Mesenchymal stem cell (in vitro differentiated cells and primary cell): ENCODE measurements at regions not wholly inside any gene's neighbourhood (a gene's known extent, or its start where the extent isn't known, plus 50 kb on each side); places are given as distances from the start of the nearest gene placed in this dataset.

ENCODE experiments used
- DNase-seq: peaks from one replicate; pipeline ENCODE4 v3.0.0-alpha.2; 2013
- H2AFZ ChIP-seq: one replicate; pipeline ENCODE4 v1.6.1; 2013; ENCODE audit warnings: low read depth, mild to moderate bottlenecking, control low read depth, inconsistent platforms, low read length, moderate library complexity
- H2AK5ac ChIP-seq: 2 replicates; pipeline ENCODE4 v1.6.1; 2013; ENCODE audit warnings: low read length, moderate library complexity, mild to moderate bottlenecking, inconsistent platforms; ENCODE audit not compliant: severe bottlenecking
- H2BK120ac ChIP-seq: one replicate; pipeline ENCODE4 v1.6.1; 2013; ENCODE audit warnings: low read depth, mild to moderate bottlenecking, inconsistent platforms, low read length, moderate library complexity
- H2BK12ac ChIP-seq, 2 experiments: one replicate each; pipeline ENCODE4 v1.6.1; 2013; ENCODE audit warnings: inconsistent platforms in 2 of 2, low read length in 2 of 2, mild to moderate bottlenecking in 2 of 2, moderate library complexity in 2 of 2, control low read depth in 1 of 2
- H2BK15ac ChIP-seq: one replicate; pipeline ENCODE4 v1.6.1; 2013; ENCODE audit warnings: mild to moderate bottlenecking, low read depth, inconsistent platforms; ENCODE audit not compliant: poor library complexity, severe bottlenecking
- H2BK5ac ChIP-seq: 2 replicates; pipeline ENCODE4 v1.6.1; 2013; ENCODE audit warnings: low read depth, mild to moderate bottlenecking, low read length, control low read depth, inconsistent platforms; ENCODE audit not compliant: poor library complexity, severe bottlenecking
- H3K14ac ChIP-seq, 2 experiments: one replicate each; pipeline ENCODE4 v1.6.1; 2013; ENCODE audit warnings: inconsistent platforms in 2 of 2, low read length in 2 of 2, control low read depth in 1 of 2, mild to moderate bottlenecking in 1 of 2, moderate library complexity in 1 of 2
- H3K18ac ChIP-seq, 2 experiments: one replicate each; pipeline ENCODE4 v1.6.1; 2013; ENCODE audit warnings: inconsistent platforms in 2 of 2, low read length in 2 of 2, control low read depth in 1 of 2, low read depth in 1 of 2, mild to moderate bottlenecking in 1 of 2
- H3K23ac ChIP-seq, 2 experiments: one replicate each; pipeline ENCODE4 v1.6.1; 2013; ENCODE audit warnings: inconsistent platforms in 2 of 2, low read length in 2 of 2, mild to moderate bottlenecking in 2 of 2, moderate library complexity in 2 of 2, control low read depth in 1 of 2
- H3K27ac ChIP-seq: 2 replicates; pipeline ENCODE4 v1.5.1; 2013; ENCODE audit warnings: mild to moderate bottlenecking, moderate library complexity, low read length, control low read depth, inconsistent platforms; ENCODE audit not compliant: poor library complexity, severe bottlenecking
- H3K27me3 ChIP-seq, 2 experiments: 2 replicates each; pipeline versions ENCODE4 v1.6.1 to v1.7.0; 2013; ENCODE audit warnings: low read length in 2 of 2, mild to moderate bottlenecking in 2 of 2, moderate library complexity in 2 of 2, control low read depth in 1 of 2, inconsistent platforms in 1 of 2; ENCODE audit not compliant: control insufficient read depth in 1 of 2, insufficient read depth in 1 of 2
- H3K36me3 ChIP-seq, 2 experiments: 2 replicates each; pipeline versions ENCODE4 v1.6.1 to v1.7.0; 2013; ENCODE audit warnings: low read length in 2 of 2, control low read depth in 1 of 2, inconsistent platforms in 1 of 2, low read depth in 1 of 2, mild to moderate bottlenecking in 1 of 2; ENCODE audit not compliant: insufficient read depth in 2 of 2, control insufficient read depth in 1 of 2
- H3K4ac ChIP-seq, 2 experiments: one replicate each; pipeline ENCODE4 v1.6.1; 2013; ENCODE audit warnings: inconsistent platforms in 2 of 2, low read length in 2 of 2, mild to moderate bottlenecking in 2 of 2, moderate library complexity in 2 of 2, control low read depth in 1 of 2, low read depth in 1 of 2
- H3K4me1 ChIP-seq: 2 replicates; pipeline ENCODE4 v1.6.1; 2013; ENCODE audit warnings: low read depth, low read length, control low read depth; ENCODE audit not compliant: control insufficient read depth, insufficient read depth
- H3K4me2 ChIP-seq: 2 replicates; pipeline ENCODE4 v1.6.1; 2013; ENCODE audit warnings: low read length, mild to moderate bottlenecking, inconsistent platforms; ENCODE audit not compliant: poor library complexity, severe bottlenecking
- H3K4me3 ChIP-seq, 2 experiments: 2 replicates each; pipeline versions ENCODE4 v1.5.1 to v1.7.0; 2013; ENCODE audit warnings: low read length in 2 of 2, mild to moderate bottlenecking in 2 of 2, control low read depth in 1 of 2, low read depth in 1 of 2; ENCODE audit not compliant: insufficient read depth in 1 of 2
- H3K79me1 ChIP-seq: replicated peaks from 2 replicates; pipeline ENCODE4 v1.6.1; 2013; ENCODE audit warnings: mild to moderate bottlenecking, control low read depth, low read length, inconsistent platforms; ENCODE audit not compliant: poor library complexity, severe bottlenecking
- H3K9ac ChIP-seq: 2 replicates; pipeline ENCODE4 v1.7.0; 2013; ENCODE audit warnings: mild to moderate bottlenecking, low read length, moderate library complexity
- H3K9me3 ChIP-seq: 2 replicates; pipeline ENCODE4 v1.7.0; 2013; ENCODE audit warnings: mild to moderate bottlenecking, low read length; ENCODE audit not compliant: control insufficient read depth
- H4K8ac ChIP-seq: one replicate; pipeline ENCODE4 v1.6.1; 2013; ENCODE audit warnings: inconsistent platforms, mild to moderate bottlenecking, low read length, moderate library complexity
- H4K91ac ChIP-seq: one replicate; pipeline ENCODE4 v1.6.1; 2013; ENCODE audit warnings: mild to moderate bottlenecking, low read length, inconsistent platforms
- WGBS: methylation state at CpG from one replicate; pipeline ENCODE4 v1.1.7; 2013; ENCODE audit warnings: mixed read lengths; 5-methylcytosine and 5-hydroxymethylcytosine counted together

DNA sequence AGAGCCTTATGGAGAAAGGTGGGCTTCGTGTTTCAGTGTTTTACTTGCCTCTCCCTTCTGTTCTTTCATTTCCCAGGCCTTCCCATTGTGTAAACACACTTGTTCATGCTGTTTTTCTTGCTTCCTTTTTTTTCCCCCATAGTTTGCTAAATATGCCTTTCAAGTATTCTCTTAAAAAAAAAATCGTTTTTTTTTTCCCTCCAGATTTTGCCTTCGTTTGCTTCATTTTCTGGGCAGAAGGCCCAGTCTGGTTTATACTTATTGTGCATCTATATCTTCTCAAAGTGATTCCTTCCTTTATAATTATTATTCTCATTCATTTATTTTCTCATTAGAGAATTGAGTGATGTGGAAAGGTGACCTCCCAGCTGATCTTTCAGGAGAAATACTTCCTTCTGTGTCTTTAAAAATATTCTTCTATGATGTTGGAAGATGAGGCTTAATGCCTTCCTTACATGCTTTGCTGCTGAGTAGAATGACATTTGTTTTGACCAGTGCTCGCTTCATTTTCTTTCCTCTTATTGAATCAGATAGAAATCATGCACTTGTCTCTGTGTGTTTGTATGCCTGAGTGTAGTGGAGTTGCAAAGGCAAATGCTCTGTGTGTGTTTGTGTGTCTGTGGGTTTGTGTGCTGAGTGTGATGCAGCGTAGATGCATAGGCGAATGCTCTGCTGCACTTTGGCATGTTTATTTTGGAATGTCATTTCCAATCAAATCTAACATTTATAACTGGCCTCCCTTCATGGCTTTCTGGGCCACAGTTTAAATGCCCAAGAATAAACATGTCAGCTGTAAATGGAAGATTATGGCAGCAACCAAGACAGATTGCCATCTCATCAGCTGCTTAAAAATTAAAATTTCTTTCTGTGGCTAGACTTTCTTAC lies 591.4 kb downstream of the FGF9 start:
- Histone ChIP-seq H3K23ac (no peak overlapping the region), H3K14ac (no peak overlapping the region), H3K9ac (no peak overlapping the region), H2BK120ac (no peak overlapping the region), H2AFZ (no peak overlapping the region), H4K8ac (no peak overlapping the region), H3K9me3 (no peaks in the 10 kb centered on the region), H3K4ac (no peak overlapping the region), H3K18ac (no peak overlapping the region), H3K4me2 (no peak overlapping the region), H3K27me3 (no peaks in the 10 kb centered on the region), H3K4me3 (no peak overlapping the region), H2BK15ac (no peak overlapping the region), H3K27ac (no peak overlapping the region), H3K79me1 (peaks cover 2% of the 10 kb centered on the region), H3K36me3 (no peaks in the 10 kb centered on the region), H4K91ac (no peak overlapping the region), H2BK12ac (no peak overlapping the region), H3K4me1 (peaks cover 2% of the 10 kb centered on the region), H2AK5ac (no peak overlapping the region), H2BK5ac (no peak overlapping the region)
- 45% methylated on average over 2 of the region's 6 CpGs for WGBS
- DNase-seq: no peak

DNA sequence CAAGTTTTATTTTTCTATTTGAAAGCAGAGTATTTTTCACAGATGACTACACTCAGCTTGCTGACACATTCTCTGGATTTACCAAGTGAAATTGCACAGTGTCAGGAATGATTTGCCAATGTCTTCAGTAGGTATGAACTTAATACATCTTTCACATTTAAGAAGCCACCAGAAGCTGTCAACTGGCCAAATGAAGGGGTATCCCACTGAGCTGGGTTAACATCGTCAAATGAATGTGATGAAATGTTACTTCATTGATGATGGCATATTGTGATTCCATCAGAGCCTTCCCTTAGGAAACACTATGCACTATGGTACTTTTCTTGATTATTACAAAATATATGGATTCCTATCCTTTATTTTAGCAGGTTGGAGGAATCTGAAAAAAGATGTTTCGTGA lies 592.3 kb downstream of the FGF9 start:
- no peak overlapping the region for H3K9ac ChIP-seq
- no peak overlapping the region for H2AK5ac ChIP-seq
- H2BK15ac ChIP-seq: no peak overlapping the region
- H3K36me3 ChIP-seq: no peaks in the 10 kb centered on the region
- peaks cover 2% of the 10 kb centered on the region for H3K4me1 ChIP-seq
- DNase-seq: no peak
- H2AFZ ChIP-seq: no peak overlapping the region
- no peak overlapping the region for H2BK5ac ChIP-seq
- no peak overlapping the region for H2BK120ac ChIP-seq
- no peak overlapping the region for H3K4me2 ChIP-seq
- no peaks in the 10 kb centered on the region for H3K27me3 ChIP-seq
- no peak overlapping the region for H4K8ac ChIP-seq
- peaks cover under 1% of the 10 kb centered on the region for H3K9me3 ChIP-seq
- no peak overlapping the region for H4K91ac ChIP-seq
- H3K79me1 ChIP-seq: peaks cover 2% of the 10 kb centered on the region
- no peak overlapping the region for H3K27ac ChIP-seq
- H3K18ac ChIP-seq: no peak overlapping the region
- H2BK12ac ChIP-seq: no peak overlapping the region
- no peak overlapping the region for H3K4ac ChIP-seq
- H3K4me3 ChIP-seq: no peak overlapping the region
- H3K23ac ChIP-seq: no peak overlapping the region
- 100% methylated on average over 1 of the region's 2 CpGs for WGBS
- H3K14ac ChIP-seq: no peak overlapping the region

DNA sequence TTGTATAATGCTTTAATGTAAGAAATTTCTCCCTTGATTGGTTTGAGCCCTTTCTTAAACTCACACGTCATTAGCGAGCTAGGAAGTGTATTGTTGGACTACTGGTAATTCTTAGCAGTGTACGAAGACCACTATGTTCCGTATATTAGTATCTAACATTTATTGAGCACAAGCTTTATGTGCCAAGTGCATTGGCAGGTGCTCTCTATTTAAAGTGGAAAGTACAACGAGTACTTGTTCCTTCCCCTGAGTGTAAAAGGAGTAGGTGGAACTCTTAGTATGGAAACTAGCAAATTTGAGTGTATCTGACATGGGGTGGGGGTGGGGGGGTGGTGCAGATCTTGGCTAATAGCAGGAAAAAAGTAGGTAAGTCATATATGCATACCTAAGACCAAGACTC lies 594.7 kb downstream of the FGF9 start:
- Histone ChIP-seq H2BK120ac (no peak overlapping the region), H4K91ac (no peak overlapping the region), H3K79me1 (peaks cover 2% of the 10 kb centered on the region), H3K9ac (no peak overlapping the region), H3K4me1 (peaks cover 2% of the 10 kb centered on the region), H3K14ac (no peak overlapping the region), H2BK12ac (no peak overlapping the region), H2BK15ac (no peak overlapping the region), H3K18ac (no peak overlapping the region), H3K27ac (no peak overlapping the region), H3K4me3 (no peak overlapping the region), H3K4me2 (no peak overlapping the region), H2BK5ac (no peak overlapping the region), H3K9me3 (peaks cover 5% of the 10 kb centered on the region), H2AK5ac (no peak overlapping the region), H3K23ac (no peak overlapping the region), H4K8ac (no peak overlapping the region), H3K4ac (no peak overlapping the region), H3K27me3 (no peaks in the 10 kb centered on the region), H2AFZ (no peak overlapping the region), H3K36me3 (no peaks in the 10 kb centered on the region)
- no peak for DNase-seq
- 89% methylated on average over 5 of the region's 5 CpGs for WGBS

GRCh38 chr13:22270881-22271280 lies 600.0 kb downstream of the FGF9 start:
- no peaks in the 10 kb centered on the region for H3K79me1 ChIP-seq
- H2AFZ ChIP-seq: no peak overlapping the region
- 89% methylated on average over 5 of the region's 5 CpGs for WGBS
- no peak overlapping the region for H4K91ac ChIP-seq
- H3K23ac ChIP-seq: no peak overlapping the region
- H3K4ac ChIP-seq: no peak overlapping the region
- H3K9ac ChIP-seq: no peak overlapping the region
- no peak overlapping the region for H2AK5ac ChIP-seq
- H4K8ac ChIP-seq: no peak overlapping the region
- H3K4me3 ChIP-seq: no peak overlapping the region
- no peak overlapping the region for H3K27ac ChIP-seq
- DNase-seq: no peak
- H3K36me3 ChIP-seq: no peaks in the 10 kb centered on the region
- no peak overlapping the region for H2BK15ac ChIP-seq
- no peak overlapping the region for H3K14ac ChIP-seq
- H2BK12ac ChIP-seq: no peak overlapping the region
- H3K4me1 ChIP-seq: peaks cover 2% of the 10 kb centered on the region
- H3K18ac ChIP-seq: no peak overlapping the region
- no peak overlapping the region for H2BK120ac ChIP-seq
- no peak overlapping the region for H2BK5ac ChIP-seq
- H3K27me3 ChIP-seq: no peaks in the 10 kb centered on the region
- H3K4me2 ChIP-seq: no peak overlapping the region
- peaks cover 5% of the 10 kb centered on the region for H3K9me3 ChIP-seq
